MM.1S (cell line): ENCODE measurements at regions not wholly inside any gene's neighbourhood (a gene's known extent, or its start where the extent isn't known, plus 50 kb on each side); places are given as distances from the start of the nearest gene placed in this dataset.

Source experiments
- EZH2 ChIP-seq: fragments of 300-600 bp; sonication (generic); optimal IDR thresholded peaks from 2 replicates; pipeline ENCODE3; 2017; ENCODE audit warnings: low read depth, mild to moderate bottlenecking, antibody characterized with exemption, low read length, mixed read lengths
- TF ChIP-seq, protein P1 (sequence below): fragments of 300-600 bp; sonication (generic); IDR thresholded peaks from 2 replicates; pipeline ENCODE4 v1.5.1; 2016; ENCODE audit warnings: antibody characterized with exemption, low read length, mixed read lengths

DNA sequence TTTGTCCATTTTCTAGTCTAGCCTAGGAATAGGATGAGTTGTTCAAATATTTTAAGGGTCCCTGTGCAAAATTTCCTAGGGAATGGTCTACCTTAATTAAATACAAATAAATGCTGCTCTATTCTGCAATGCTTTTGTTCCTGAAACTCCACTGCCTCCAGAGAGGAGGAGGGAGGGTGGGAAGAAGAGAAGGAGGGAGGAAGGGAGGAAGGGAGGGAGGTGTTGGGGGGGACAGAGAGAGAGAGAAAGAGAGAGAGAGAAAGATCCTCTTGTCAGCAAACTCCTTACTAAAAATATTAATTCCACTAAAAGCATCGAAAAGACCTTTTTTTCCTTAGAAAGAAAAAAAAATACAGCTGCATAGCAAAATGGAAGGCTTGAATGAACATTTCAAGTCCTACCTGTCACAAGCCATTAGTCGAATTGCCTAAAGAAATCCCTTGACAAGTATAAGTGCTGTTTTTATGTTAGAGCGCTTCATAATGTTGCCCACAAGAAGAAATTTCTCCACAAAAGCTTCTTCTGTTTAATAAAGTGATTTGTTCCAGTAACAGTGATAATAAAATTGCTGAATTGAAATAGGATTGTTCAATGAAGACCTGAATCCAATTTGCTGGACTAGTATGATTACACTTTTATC lies 106.0 kb downstream of the NKX6-1 start:
- TF ChIP-seq EZH2: no peak
- TF ChIP-seq, protein P1, sequence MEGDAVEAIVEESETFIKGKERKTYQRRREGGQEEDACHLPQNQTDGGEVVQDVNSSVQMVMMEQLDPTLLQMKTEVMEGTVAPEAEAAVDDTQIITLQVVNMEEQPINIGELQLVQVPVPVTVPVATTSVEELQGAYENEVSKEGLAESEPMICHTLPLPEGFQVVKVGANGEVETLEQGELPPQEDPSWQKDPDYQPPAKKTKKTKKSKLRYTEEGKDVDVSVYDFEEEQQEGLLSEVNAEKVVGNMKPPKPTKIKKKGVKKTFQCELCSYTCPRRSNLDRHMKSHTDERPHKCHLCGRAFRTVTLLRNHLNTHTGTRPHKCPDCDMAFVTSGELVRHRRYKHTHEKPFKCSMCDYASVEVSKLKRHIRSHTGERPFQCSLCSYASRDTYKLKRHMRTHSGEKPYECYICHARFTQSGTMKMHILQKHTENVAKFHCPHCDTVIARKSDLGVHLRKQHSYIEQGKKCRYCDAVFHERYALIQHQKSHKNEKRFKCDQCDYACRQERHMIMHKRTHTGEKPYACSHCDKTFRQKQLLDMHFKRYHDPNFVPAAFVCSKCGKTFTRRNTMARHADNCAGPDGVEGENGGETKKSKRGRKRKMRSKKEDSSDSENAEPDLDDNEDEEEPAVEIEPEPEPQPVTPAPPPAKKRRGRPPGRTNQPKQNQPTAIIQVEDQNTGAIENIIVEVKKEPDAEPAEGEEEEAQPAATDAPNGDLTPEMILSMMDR: no peak
